Bronchial epithelial cell (primary cell): ENCODE measurements at regions not wholly inside any gene's neighbourhood (a gene's known extent, or its start where the extent isn't known, plus 50 kb on each side); places are given as distances from the start of the nearest gene placed in this dataset.
A peak's percentile ranks its signal among the peaks of the same experiment; 100 is the strongest.

ENCODE experiments used
- DNase-seq: peaks from one replicate; pipeline ENCODE4 v3.0.0-alpha.2; 2010; ENCODE audit warnings: low read depth
- FAIRE-seq: peaks from 2 replicates; lab custom pipeline; 2011; peaks lifted over from hg19 to GRCh38; lab: Jason Lieb, UNC
- H3K27me3 ChIP-seq: 2 replicates; pipeline ENCODE4 v1.5.1; 2011; ENCODE audit warnings: low read length; ENCODE audit not compliant: control insufficient read depth, insufficient read depth
- H3K36me3 ChIP-seq: 2 replicates; pipeline ENCODE4 v1.5.1; 2011; ENCODE audit warnings: low read length; ENCODE audit not compliant: control insufficient read depth, insufficient read depth
- H3K4me3 ChIP-seq: 2 replicates; pipeline ENCODE4 v1.5.1; 2011; ENCODE audit warnings: mild to moderate bottlenecking, low read depth, low read length, control low read depth
- CTCF ChIP-seq: IDR thresholded peaks from 2 replicates; pipeline ENCODE4 v1.5.1; 2011; ENCODE audit warnings: mild to moderate bottlenecking, moderate library complexity, low read length, control low read depth, inconsistent platforms; ENCODE audit not compliant: insufficient read depth, severe bottlenecking

- H3K36me3 ChIP-seq: no peaks in the 10 kb centered on the region
- H3K27me3 ChIP-seq: no peaks in the 10 kb centered on the region
- TF ChIP-seq CTCF: no peak
- DNase-seq (no peak), FAIRE-seq (no peak)
- no peak overlapping the region for H3K4me3 ChIP-seq
Observed at GRCh38 chr12:125283521-125283920, 218.3 kb downstream of the AACS start.

- H3K36me3 ChIP-seq: no peaks in the 10 kb centered on the region
- DNase-seq: no peak
- no peak for FAIRE-seq
- H3K27me3 ChIP-seq: no peaks in the 10 kb centered on the region
- no peak for TF ChIP-seq CTCF
- H3K4me3 ChIP-seq: no peak overlapping the region
Observed at GRCh38 chr12:125284087-125284486, 218.9 kb downstream of the AACS start.

- DNase-seq (no peak), FAIRE-seq (peak; percentile 7)
- no peaks in the 10 kb centered on the region for H3K27me3 ChIP-seq
- TF ChIP-seq CTCF: no peak
- no peak overlapping the region for H3K4me3 ChIP-seq
- H3K36me3 ChIP-seq: no peaks in the 10 kb centered on the region
Observed at GRCh38 chr12:125284945-125285685, 219.9 kb downstream of the AACS start.

GRCh38 chr12:125286005-125286727 is 220.9 kb downstream of the AACS start:
- H3K27me3 ChIP-seq: no peaks in the 10 kb centered on the region
- DNase-seq: no peak
- H3K36me3 ChIP-seq: no peaks in the 10 kb centered on the region
- no peak overlapping the region for H3K4me3 ChIP-seq
- no peak for TF ChIP-seq CTCF
- FAIRE-seq: no peak

GRCh38 chr12:125287155-125287847 is 222.1 kb downstream of the AACS start:
- FAIRE-seq: no peak
- no peak overlapping the region for H3K4me3 ChIP-seq
- no peak for TF ChIP-seq CTCF
- no peak for DNase-seq
- H3K27me3 ChIP-seq: no peaks in the 10 kb centered on the region
- H3K36me3 ChIP-seq: no peaks in the 10 kb centered on the region
